Stimulated activated CD8-positive, alpha-beta memory T cell treated with anti-CD3 and anti-CD28 coated beads, Interleukin-4, amount 100 ng/mL, for 48 hours (primary cell): ENCODE measurements at regions not wholly inside any gene's neighbourhood (a gene's known extent, or its start where the extent isn't known, plus 50 kb on each side); places are given as distances from the start of the nearest gene placed in this dataset.

Source experiments
- DNase-seq: peaks from one replicate; pipeline ENCODE4 v3.0.0-alpha.2; 2020

DNA sequence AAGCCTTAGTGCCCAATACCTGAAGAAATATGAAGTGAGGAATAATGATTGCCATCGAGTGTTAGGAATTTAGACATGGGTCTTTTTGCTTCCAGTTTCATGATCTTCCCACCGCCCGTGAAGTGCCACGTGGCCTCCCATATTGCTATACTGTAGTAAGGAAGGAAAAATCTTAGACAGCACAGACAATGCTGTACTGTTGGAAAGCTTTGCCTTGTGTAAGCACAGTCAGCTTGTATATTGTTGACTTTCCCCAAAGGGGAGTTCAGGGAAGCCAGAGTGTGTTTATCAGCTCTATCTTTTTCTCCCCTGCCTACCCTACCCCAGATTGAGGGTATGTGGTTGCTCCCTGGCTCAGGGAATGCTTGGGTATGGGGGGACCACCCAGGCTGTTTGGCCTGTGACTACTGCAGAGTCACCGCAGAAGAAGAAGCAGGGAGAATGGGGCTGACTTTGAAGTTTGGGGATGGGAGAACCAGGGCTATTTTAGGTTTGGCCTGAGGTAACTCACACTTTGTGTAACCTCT lies 161.8 kb upstream of the MEF2C start:
- no peak for DNase-seq

DNA sequence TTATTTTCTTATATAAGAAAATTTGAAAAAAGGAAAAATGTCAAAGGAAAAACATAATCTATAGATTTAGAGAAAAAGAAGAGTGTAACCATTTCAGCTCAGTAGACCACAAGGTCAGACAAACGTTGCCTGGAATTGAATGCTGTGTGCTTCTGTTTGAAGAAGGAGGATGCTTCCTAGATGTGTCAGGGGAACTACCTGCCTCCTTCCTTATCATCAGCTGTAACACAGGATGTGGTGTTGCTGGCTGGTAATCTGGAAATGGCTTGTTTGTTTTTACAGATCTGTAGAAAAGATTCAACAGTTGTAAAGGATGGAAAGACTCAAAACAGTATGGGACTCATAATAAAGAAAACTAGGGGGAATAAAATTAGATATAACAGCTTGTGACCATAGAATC lies 160.7 kb upstream of the MEF2C start:
- DNase-seq: no peak

DNA sequence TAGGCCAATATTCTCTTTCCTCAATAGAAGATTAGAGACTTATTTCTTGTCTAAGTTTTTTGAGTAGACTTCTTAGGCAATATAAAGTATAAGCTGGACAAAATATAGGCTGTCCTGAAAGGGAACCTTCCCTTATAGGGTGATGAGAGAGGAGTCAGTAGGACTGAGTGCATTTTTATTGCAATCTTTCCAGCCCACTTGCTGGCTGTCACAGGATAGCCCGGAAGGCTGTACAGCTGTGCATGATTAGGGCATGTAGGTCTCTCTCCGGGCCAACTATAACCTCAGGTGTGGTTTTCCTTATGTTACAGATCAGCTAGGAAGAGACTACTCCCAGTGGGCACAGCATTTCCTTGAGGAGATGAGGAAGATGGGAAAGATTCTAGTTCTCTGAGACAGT lies 159.8 kb upstream of the MEF2C start:
- DNase-seq: no peak

DNA sequence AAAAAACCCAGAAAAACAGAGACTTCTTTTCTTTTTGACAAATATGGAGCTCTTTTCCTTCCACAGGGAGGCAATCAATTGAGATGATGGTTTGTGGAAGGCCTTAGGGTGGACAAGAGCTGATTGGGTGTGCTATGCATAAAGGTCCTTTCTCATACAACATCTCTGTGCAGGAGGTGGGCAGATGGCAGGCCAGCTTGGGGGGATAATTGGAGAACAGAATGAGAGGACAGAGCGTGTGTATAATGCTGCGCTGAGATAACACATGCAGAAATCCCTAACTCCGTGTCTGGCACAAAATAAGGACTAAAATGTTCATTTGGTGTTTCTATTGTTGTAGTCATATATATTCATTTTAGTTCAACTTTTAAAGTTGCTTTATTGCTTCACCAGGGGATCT lies 159.0 kb upstream of the MEF2C start:
- no peak for DNase-seq

DNA sequence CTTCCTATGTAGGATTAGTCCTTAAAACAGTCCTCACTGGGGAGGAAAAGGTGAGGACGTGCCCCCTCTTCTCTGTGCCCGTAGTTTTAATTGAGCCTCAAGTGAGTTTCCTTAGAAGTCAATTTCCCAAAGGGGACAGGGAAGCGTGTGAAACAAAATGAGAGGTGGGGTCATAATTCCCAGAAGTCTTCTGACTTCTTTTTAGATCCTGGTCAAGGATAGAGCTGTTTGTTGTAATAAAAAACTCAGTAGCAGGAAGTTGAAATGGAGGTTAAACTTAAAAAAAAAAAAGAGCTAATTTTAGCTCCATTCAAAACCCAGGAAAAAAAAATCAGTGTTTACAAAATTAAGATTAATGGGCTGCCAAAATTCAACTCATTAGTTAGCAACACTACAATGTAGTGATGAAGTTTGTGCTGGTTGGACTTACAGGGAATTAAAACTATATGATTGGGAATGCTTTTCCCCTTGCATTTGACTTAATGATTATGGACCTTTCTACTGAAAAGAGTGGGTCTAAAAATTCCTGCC lies 158.3 kb upstream of the MEF2C start:
- DNase-seq: no peak

DNA sequence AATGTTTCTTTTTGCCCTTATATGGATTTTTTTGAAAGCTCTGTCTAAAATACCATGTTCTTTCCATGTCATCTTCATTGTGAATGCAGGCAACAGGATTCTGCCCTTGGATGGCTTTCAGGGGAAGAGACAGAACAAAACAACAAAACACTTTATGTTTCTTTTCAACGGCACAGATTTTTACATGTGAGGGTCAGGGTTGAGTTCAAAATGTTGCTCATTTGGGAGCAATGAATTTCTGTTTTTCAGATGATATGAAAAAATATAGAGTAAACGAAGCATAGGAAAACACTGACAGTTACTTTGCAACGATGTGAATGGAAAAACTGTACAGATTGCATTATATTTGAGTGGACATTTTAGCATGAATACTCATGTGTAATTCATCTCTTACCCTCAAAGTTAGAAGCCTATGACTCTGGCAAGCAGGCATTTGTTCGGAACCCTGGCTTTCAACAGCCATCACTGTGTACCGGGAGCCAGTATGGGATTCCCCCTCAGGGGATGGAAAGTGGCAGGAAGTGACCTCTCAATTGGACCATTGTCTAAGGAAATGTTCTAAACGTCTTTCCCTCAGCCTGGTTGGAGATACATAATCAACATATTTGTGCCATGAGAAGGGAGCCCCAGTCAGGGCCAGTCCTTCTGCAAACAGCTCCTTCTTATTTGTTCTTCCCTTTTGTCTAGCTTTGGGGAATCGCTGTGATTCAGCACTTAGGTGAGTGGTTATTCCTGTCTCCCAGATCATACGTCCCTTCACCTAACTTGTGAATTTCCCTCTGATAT lies 153.9 kb upstream of the MEF2C start:
- DNase-seq: no peak

DNA sequence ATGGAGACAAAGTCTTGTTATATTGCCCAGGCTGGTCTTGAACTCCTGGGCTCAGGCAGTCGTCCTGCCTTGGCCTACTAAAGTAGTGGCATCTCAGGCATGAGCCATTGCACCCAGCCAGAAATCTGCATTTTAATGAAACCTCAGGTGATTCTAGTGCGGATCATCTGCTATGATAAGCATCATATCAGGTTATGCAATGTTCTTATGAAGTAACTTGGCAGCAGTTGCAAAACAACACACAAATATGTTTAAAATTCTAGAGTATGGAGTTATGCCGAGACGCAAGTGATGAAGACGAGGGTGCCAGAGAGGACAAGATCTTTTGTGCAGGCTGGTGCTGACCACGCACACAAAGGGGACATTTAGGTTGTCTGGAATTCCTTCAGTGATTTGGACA lies 153.2 kb upstream of the MEF2C start:
- DNase-seq: no peak

DNA sequence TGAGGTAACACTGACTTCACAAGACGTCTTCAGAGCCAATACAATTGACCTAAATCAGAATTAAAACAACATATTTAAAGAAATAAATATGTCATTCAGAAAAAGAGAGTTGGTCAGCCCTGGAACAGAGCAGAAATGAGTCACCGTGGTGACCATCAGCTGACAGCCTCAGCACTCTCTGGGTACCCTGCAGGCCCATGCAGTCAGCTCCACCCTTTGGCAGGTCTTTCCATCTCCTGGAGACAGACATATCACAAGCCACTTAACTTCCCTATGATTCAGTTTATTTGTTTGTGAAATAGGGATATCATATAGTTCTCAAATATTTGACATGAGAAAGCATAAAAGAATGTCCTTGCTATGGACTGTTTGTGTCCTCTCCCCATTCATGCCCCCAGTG lies 151.6 kb upstream of the MEF2C start:
- no peak for DNase-seq

DNA sequence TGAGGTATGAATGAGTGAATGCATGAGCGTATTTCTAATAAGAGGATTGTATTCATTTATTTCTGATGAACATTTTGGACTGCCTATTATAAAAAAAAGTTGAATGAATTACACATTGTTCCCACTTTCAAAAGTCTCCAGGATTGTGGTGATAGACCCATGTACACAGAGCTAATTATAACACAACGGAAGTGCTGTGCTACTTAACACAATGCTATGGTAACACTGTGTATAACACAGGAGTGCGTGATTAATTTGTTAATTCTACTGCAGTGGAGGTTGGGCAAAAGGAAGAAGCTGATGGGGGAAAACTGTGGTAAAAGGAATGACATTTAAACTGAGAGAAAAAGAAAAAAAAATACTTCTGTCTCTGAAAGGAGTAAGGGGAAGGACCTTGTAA lies 147.8 kb upstream of the MEF2C start:
- no peak for DNase-seq

DNA sequence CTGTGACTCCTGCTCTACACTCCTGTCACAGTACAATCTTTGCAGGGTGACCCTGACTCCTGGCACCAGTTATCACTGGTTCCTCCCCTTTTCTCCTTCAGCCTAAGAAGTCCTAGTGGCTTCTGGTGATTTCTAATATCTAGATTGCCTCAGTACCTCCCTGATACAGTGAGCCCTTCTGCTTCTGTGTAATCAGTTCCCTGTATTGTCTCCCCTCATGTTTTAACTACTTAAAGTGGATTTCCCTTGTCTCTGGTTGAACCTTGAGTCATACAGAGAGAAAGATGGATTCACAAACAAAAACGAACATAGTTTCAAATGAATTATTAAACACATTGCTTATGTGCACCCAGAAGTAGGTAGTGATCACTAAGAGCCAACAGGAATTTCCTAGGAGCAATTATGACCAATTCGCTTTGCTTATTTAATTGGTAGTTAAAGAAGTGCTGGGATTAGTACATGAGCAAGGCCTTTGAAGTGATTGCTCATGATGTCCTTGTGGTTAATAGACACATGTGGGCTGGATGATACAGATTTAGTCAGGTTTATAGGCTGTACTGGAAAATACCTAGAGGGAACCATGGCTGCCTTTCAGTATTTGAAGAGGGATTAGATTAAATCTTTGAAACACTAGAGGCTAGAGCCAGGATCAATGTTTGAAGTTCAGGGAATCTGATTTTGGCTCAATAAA lies 145.8 kb upstream of the MEF2C start:
- DNase-seq: no peak

DNA sequence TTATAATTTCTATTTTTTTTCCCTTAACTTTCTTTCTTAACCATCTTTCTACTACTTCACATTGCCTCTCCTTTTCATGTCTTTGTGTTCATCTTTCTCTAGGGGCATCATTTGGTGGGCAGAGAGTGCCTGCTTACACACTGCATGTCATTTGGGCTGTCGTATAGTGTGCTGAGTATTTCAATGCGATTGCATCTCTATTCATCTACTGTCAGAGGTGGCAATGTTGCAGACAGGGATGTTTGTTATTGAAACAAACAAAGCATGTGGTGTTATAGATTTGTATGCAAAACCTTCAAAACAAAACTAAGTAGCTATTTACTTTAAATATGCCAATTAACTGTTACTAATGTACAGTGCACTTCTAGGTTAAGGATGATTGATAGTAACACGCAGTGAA lies 141.1 kb upstream of the MEF2C start:
- DNase-seq: no peak

DNA sequence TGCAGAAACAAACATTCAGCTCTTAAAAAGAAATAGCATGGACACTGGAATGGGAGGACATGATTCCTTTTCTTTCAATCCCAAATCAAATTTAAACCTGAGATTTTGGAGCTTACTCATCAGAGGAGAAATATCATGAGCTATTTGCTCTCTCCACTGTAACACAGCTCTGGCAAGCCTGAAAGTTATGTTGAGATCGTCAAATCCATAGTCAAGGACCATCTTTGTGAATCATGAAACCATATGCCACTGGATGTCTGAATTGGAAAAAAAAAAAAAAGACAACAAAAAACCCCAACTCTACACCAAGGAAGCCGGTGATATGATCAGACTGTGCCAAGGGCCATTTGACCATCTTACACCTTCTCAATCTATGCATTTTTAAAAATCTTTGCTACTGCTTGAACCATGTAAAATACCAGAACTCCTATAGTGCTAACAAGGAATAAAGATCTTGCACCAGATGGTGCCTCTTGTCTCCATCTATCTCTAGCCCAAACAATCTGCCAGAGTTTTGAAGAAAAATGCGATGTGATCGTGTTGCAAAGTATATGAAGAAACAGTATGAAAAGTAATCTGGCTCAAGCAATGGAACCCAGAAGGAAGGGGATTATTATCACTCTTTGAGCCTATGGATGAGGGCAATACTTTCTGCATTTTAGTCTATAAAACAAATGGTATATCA lies 138.1 kb upstream of the MEF2C start:
- no peak for DNase-seq

DNA sequence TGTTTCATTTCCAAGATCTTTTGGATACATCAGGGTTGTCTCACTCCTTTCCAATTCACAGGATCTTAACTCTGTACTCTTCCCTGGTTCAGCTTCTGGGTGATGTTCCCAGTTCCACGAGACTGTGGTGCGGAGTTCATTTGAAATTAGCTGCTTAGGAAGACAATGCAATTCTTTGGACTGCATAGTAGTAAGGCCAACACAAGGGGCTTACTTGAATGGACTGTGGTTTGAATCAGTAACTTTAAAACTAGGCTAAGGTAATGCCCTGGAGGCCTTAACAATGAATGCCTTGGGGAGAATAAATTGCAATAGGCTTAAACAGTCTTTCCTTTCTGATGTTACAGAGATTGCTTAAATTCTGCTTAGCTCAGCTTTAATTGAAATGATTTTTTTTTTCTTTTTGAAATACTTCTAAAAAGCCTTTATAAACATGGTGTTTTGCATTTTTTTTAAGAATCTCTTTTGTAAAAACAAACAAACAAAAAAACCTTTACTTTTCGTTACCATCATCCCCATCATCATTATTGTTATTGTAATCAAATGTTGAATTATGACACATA lies 133.8 kb upstream of the MEF2C start:
- DNase-seq: no peak

DNA sequence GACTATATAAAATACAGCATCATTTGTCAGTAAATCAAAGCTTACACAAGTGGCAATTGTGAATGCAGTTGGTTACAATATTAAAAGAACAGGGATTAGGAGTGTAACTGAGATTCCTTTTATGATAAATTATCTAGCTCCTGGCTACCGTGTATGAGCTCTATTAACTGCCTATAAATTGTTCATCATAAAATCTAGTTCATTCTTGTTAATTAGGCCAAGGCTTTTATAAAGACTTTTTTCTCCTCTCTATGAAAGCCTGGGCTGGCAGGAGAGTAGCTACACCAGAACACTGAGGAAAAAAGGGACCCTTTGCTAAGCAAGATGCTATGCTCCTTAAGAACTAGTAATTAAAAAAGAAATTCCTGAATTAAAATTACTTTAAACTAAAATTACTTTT lies 132.4 kb upstream of the MEF2C start:
- no peak for DNase-seq

DNA sequence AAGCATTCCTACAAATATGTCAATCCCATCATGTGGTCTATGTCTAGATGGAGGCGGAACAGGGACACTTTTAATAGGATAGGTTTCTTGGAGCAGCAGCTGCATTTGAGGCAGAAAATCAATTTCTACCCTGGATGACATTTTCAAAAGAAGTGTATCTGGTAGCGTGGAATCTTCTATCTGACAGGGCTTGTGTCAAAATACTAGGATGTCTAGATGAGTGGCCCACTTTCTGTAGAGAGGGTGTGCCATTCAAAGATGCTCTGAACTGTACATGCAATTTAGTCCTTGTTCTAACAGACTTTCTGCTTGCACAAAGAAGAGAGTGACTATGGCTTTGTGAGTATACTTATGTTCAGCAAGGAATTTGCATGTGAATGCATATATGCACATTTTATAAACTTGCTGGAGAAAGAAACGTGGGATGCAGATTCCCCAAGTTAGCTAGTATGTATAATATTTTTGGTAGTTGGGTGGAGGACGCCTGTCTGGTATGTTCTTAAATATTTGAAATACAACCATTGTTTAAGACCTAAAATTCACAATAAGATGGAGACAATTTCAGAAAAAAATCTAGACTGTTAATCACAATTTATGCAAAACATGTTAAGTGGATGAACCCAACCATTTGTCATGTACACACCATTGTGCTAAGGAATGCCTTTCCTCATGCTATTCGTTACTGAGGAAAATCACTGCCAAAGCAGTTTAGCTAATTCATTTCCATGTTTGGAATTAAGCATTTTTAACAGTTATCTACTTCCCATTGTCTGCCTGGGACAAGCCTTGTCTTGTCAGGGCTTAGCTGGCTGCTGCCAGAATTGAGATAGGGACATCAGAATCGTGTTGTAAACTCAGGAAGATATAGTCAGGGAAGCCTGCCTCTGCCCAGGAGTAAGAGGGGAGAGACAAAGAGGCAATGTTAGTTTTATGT lies 129.1 kb upstream of the MEF2C start:
- DNase-seq: no peak

DNA sequence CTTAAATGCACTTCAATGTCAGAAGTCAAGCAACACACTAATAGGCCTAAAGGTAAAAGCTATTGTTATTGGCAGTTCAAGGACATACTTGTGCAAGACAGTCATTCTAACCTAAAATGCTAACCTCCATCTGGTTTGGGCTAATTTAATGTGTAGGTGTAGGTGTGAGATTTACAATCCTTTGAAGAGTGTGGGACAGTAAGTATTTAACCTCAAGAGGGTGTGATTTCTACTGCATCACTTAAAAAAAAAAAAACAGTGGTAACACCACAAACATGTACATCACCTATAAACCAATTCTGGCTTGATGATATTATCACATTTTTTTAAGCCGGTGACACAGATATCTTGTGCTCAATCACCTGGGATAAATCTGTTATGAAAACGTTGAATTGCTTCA lies 127.5 kb upstream of the MEF2C start:
- no peak for DNase-seq

DNA sequence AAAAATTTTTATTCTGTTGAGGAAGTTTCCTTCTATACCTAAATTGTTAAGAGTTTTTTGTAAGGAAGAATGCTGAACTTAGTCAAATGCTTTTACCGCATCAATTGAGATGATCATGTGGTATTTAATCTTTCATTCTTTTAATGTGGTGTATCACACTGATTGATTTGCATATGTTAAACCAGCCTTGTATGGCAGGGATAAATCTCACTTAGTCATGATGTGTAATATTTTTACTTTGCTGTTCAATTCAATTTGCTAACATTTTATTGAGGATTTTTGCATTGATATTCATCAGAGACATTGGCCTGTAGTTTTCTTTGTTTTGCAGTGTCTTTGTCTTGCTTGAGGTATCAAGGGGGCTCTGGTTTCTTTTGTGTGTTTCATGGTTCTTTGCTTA lies 125.3 kb upstream of the MEF2C start:
- DNase-seq: no peak

DNA sequence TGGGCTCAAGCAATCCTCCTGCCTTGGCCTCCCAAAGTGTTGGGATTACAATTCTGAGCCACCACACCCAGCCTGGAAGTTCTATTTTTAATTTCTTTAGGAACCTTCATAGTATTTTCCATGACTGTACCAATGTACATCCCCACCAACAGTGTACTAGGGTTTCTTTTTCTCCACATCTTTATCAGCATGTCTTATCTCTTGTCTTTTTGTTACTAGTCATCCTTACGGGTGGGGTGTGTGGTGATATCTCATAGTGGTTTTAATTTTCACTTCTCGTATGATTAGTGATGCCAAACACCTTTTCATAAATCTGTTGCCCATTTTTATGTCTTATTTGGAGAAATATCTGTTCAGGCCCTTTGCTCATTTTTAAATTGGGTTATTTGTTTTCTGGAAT lies 123.0 kb upstream of the MEF2C start:
- DNase-seq: no peak

DNA sequence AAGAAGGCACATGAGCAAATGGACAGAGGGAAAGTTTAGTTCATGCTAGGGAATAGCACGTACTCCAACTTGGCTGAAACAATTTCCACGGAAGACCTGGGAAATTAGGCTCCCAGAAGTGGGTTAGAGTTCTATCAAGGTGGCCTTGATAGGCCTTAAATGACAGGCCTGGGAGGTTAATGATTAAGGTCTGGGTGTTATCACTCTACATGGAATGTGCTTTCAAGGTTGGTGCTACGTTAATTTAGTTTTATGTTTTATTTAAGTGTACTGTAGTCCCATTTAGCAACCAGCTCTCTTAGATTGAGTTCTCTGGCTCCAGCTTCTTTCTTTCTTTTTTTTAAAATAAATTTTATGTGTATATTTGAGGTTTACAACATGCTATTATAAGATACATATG lies 121.4 kb upstream of the MEF2C start:
- no peak for DNase-seq

DNA sequence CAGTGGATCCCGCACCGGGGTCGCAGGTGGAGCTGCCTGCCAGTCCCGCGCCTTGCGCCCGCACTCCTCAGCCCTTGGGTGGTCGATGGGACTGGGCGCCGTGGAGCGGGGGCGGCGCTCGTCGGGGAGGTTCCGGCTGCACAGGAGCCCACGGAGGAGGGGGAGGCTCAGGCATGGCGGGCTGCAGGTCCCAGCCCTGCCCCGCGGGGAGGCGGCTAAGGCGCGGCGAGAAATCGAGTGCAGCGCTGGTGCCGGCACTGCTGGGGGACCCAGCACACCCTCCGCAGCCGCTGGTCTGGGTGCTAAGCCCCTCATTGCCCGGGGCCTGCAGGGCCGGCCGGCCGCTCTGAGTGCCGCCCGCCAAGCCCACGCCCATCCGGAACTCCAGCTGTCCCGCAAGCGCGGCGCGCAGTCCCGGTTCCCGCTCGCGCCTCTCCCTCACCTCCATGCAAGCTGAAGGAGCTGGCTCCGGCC lies 120.6 kb upstream of the MEF2C start:
- DNase-seq: no peak

DNA sequence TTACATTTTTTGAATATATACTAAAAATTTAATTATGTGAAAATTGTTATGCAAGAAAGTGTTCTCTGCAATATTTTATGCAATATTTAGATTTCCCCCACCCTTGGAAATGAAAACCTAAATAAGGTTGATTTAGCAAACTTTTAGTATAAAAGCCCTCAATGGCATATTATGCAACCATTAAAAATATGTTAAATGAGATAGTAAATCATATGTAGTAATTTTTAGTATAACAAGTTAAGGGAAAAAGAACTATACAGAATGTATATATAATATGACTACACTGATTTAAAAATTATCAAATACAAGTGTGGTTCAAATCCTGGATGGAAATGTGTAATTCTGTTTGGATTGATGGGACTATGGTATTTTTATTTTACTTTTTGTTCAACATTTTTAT lies 116.9 kb upstream of the MEF2C start:
- DNase-seq: no peak

DNA sequence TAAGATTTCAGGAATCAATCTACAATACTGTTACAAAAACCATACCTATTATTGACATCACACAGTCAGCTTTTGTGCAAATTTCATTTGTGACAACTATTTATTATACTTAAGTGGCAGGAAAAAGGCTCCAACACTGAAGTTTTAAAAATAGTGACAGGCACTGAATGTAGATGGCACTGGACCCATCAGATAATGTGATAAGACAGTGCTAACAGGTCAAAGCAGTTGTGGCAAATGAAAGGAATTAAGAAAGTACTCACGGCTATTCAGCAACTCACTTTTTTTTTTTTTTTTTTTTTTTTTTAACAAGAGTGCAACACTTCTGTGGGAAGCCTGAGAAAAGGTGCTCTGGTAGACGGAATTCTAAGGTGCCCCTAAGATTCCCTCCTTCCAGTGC lies 115.0 kb upstream of the MEF2C start:
- no peak for DNase-seq
